ENCODE measurements at regions not wholly inside any gene's neighbourhood (a gene's known extent, or its start where the extent isn't known, plus 50 kb on each side); places are given as distances from the start of the nearest gene placed in this dataset.

- no peak for ATAC-seq
- CTCF ChIA-PET, result interaction anchor here (0.7 to 2.5 kb wide), 6 partner anchors 14 to 243 kb away, joined by 3 to 13 read pairs (median 5); no protein-coding TSS in a partner anchor
Measured at GRCh38 chr14:100403105-100403504, 80.0 kb downstream of the SLC25A47 start.

GRCh38 chr14:100403802-100404365, 80.7 kb downstream of the SLC25A47 start:
- DNase-seq (ENCODE audit: low spot score) (no peak), ATAC-seq (no peak)
- Mint-ChIP-seq H3K9me3 (no peaks in the 10 kb centered on the region), H3K36me3 (no peaks in the 10 kb centered on the region), H3K4me1 (peaks cover 66% of the 10 kb centered on the region), H3K4me3 (no peak overlapping the region), H3K27me3 (ENCODE audit: low read depth) (no peaks in the 10 kb centered on the region), H3K27ac (no peak overlapping the region)
- CTCF ChIA-PET, result interaction anchor here (1.9 to 2.5 kb wide), 3 partner anchors 13 to 242 kb away, joined by 6 to 13 read pairs (median 8); no protein-coding TSS in a partner anchor
- POLR2A ChIA-PET, result no interaction called here
- TF ChIP-seq ZNF512 (CRISPR knock-in tag; IDR thresholded peaks at IDR 0.05; ENCODE audit: borderline replicate concordance), result no peak
- no peak for TF ChIP-seq NR2C2 (CRISPR knock-in tag; IDR thresholded peaks at IDR 0.05)
- TF ChIP-seq GABPB1 (CRISPR knock-in tag; IDR thresholded peaks at IDR 0.05), result no peak

More at GRCh38 chr14:100403105-100403504, 80.0 kb downstream of the SLC25A47 start:
- peak overlapping the region; percentile 48; the same call in 1 of the 2 replicates for H3K27ac Mint-ChIP-seq
- no peak for DNase-seq (ENCODE audit: low spot score)
- H3K4me1 Mint-ChIP-seq, result peaks cover 69% of the 10 kb centered on the region
- H3K27me3 Mint-ChIP-seq (ENCODE audit: low read depth), result no peaks in the 10 kb centered on the region
- POLR2A ChIA-PET, result no interaction called here
- no peaks in the 10 kb centered on the region for H3K9me3 Mint-ChIP-seq
- TF ChIP-seq STAT6 (CRISPR knock-in tag; conservative IDR thresholded peaks at IDR 0.05; ENCODE audit: low read depth) (no peak), ETV6 (CRISPR knock-in tag; IDR thresholded peaks at IDR 0.05) (no peak), ZNF219 (CRISPR knock-in tag; IDR thresholded peaks at IDR 0.05; ENCODE audit: borderline replicate concordance) (no peak), NFE2L1 (CRISPR knock-in tag; IDR thresholded peaks at IDR 0.05) (no peak), ZNF532 (CRISPR knock-in tag; IDR thresholded peaks at IDR 0.05; ENCODE audit: borderline replicate concordance) (no peak), PRRX2 (CRISPR knock-in tag; IDR thresholded peaks at IDR 0.05) (no peak), ZNF232 (CRISPR knock-in tag; IDR thresholded peaks at IDR 0.05) (no peak), MLX (CRISPR knock-in tag; IDR thresholded peaks at IDR 0.05) (no peak), ZNF416 (CRISPR knock-in tag; IDR thresholded peaks at IDR 0.05) (no peak), GRHL2 (CRISPR knock-in tag; IDR thresholded peaks at IDR 0.05; ENCODE audit: insufficient replicate concordance, severe bottlenecking) (no peak), TCF7 (CRISPR knock-in tag; IDR thresholded peaks at IDR 0.05; ENCODE audit: low read depth) (no peak), SMAD4 (CRISPR knock-in tag; IDR thresholded peaks at IDR 0.05) (no peak)
- no peak overlapping the region for H3K4me3 Mint-ChIP-seq
- H3K36me3 Mint-ChIP-seq, result no peaks in the 10 kb centered on the region
